HUES48 (cell line): ENCODE measurements at regions not wholly inside any gene's neighbourhood (a gene's known extent, or its start where the extent isn't known, plus 50 kb on each side); places are given as distances from the start of the nearest gene placed in this dataset.

Source experiments
- H3K27ac ChIP-seq: one replicate; pipeline ENCODE4 v1.7.0; 2013; ENCODE audit warnings: low read depth, low read length, inconsistent platforms
- H3K27me3 ChIP-seq: 2 replicates; pipeline ENCODE4 v1.6.1; 2013; ENCODE audit warnings: mild to moderate bottlenecking, low read length; ENCODE audit not compliant: control insufficient read depth, insufficient read depth
- H3K36me3 ChIP-seq: 2 replicates; pipeline ENCODE4 v1.6.1; 2013; ENCODE audit warnings: low read length; ENCODE audit not compliant: control insufficient read depth, insufficient read depth
- H3K4me1 ChIP-seq: 2 replicates; pipeline ENCODE4 v1.6.1; 2013; ENCODE audit warnings: mild to moderate bottlenecking, low read length; ENCODE audit not compliant: control insufficient read depth, insufficient read depth
- H3K4me3 ChIP-seq: 2 replicates; pipeline ENCODE4 v1.5.1; 2013; ENCODE audit warnings: mild to moderate bottlenecking, low read depth, low read length
- H3K9ac ChIP-seq: 2 replicates; pipeline ENCODE4 v1.6.1; 2013; ENCODE audit warnings: mild to moderate bottlenecking, low read depth, low read length, moderate library complexity
- H3K9me3 ChIP-seq: 2 replicates; pipeline ENCODE4 v1.6.1; 2013; ENCODE audit warnings: low read length; ENCODE audit not compliant: control insufficient read depth, insufficient read depth

DNA sequence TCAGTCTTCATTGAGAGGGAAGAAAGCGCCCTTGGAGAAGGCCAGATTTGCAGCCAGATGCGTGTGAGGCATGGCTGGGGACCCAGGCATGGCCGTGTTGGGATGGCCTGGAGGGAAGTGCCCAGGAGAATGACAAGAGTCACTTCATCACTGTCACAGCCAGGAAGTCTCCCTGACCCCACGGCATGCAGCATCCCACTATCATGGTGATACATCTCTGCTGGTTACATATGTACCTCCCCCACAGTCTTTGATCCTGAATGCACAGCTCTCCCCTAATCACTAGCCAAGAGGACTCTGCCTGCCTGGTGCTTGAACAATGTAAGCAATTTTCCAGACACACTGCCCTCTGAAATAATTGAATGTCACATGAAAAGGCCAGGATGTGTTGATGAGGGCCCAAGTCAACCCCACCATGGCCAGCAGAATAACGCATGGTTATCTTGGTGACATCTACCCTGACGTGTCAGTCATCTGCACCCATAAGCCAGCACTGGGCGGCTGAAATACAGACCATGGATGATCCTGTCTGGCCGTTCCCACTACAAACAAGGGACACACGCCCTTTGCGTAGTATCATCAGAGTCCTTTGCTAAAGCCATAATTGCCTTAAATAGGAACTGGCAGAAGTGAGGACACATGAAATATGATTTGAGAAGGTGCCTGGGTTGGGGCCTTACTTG is 149.7 kb upstream of the SPACA7 start:
- Histone ChIP-seq H3K4me3 (no peak overlapping the region), H3K9ac (no peak overlapping the region), H3K27me3 (no peaks in the 10 kb centered on the region), H3K27ac (no peak overlapping the region), H3K36me3 (no peaks in the 10 kb centered on the region), H3K4me1 (no peaks in the 10 kb centered on the region), H3K9me3 (no peaks in the 10 kb centered on the region)

DNA sequence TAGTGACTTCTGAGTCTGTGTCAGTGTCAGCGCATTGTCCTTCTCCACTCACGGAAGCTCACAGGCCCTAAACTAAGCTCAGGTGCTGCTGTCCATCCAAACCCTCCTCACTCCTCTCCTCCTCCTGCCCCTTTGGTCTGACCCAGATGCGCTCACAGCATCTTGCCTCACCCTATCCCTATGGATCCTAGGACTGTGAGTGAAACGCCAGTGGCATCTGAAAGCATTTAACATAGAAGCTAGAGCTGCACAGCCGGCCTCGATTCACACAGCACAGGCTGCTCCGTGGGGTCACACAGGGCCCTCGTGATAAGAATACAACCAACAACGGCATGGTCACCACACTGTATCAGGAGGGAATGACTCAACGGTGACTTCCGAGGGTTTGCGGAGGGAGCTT is 149.1 kb upstream of the SPACA7 start:
- no peak overlapping the region for H3K27ac ChIP-seq
- 0 out of 2 replicates have a peak, but pooled peaks cover under 1% of the 10 kb centered on the region for H3K4me1 ChIP-seq
- no peak overlapping the region for H3K9ac ChIP-seq
- no peaks in the 10 kb centered on the region for H3K27me3 ChIP-seq
- H3K36me3 ChIP-seq: no peaks in the 10 kb centered on the region
- no peaks in the 10 kb centered on the region for H3K9me3 ChIP-seq
- H3K4me3 ChIP-seq: no peak overlapping the region

DNA sequence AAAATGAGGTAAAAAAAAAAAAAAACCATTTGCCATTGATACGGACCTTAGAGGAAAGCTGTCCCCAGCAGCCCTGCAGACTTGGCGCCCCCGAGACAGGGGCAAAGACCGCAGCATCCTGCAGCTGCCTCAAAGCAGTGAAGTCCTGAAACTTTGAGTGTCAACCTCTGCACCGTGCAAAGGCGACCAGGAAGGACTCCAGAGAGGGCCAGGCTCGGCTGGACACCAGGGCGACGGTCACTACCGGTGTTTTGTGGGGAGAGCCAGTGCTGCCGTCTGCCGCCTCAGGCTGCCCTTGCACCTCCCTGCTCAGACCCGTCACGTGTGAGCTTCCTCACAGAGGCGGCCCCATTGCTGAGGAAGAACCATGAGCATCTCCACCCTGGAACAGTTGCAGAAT is 146.7 kb upstream of the SPACA7 start:
- Histone ChIP-seq H3K27ac (no peak overlapping the region), H3K9me3 (no peaks in the 10 kb centered on the region), H3K36me3 (no peaks in the 10 kb centered on the region), H3K4me1 (peaks cover 6% of the 10 kb centered on the region; the same call in 1 of the 2 replicates), H3K27me3 (no peaks in the 10 kb centered on the region), H3K4me3 (no peak overlapping the region), H3K9ac (no peak overlapping the region)

- Histone ChIP-seq H3K27me3 (no peaks in the 10 kb centered on the region), H3K9ac (no peak overlapping the region), H3K27ac (no peak overlapping the region), H3K9me3 (no peaks in the 10 kb centered on the region), H3K36me3 (no peaks in the 10 kb centered on the region), H3K4me3 (no peak overlapping the region), H3K4me1 (peaks cover 6% of the 10 kb centered on the region; the same call in 1 of the 2 replicates)
Observed at GRCh38 chr13:112229992-112230872, 145.9 kb upstream of the SPACA7 start.

DNA sequence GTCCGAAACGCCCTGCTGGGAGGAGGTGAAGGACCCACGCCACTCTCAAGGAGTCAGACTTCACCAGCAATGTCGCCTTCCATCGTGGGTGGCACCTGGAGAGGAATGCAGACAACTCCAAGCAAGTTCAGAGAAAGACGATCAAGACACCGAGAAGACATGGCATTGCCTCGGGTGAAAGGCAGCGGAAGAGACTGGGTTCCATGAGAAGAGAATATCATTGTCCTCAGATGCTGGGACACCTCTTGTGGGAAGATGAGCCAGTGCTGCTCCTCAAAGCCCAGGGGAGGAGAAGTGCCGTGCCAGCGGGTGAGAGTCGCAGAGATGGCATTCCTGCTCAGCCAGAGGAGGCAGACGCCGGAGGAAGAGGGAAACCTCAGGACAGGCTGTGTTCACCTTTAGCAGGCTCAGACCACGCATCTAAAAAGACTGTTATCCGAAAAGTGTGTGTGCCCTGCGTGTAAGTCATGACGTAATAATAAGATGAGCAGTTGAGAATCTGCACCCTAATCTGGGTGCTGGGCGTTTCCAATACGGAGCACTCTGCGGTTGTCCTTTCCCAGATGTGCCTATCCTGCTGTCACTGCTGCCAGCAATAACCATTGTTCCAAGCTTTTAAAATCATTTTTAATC is 144.6 kb upstream of the SPACA7 start:
- H3K36me3 ChIP-seq: no peaks in the 10 kb centered on the region
- H3K4me3 ChIP-seq: no peak overlapping the region
- no peaks in the 10 kb centered on the region for H3K27me3 ChIP-seq
- no peak overlapping the region for H3K9ac ChIP-seq
- peaks cover 6% of the 10 kb centered on the region; the same call in 1 of the 2 replicates for H3K4me1 ChIP-seq
- no peaks in the 10 kb centered on the region for H3K9me3 ChIP-seq
- H3K27ac ChIP-seq: no peak overlapping the region

DNA sequence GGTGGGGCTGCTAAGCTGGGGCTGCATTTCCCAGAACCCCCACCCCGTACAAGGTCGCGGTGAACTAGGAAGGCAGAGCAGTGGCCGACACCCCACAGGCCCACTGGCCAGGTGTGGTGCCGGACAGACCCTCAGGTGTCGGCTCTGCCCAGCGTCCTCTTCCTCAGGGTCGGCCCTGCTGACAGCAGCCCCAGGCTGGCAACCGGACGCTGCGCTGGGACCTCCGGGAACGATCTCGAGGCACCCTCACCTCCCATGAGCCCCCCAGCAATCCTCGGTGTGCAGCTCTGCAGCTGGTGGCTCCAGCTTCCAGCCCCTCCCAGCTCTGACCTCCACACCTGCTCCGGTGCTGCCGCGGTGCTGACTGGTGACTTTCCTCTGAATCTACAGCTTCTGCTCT is 142.9 kb upstream of the SPACA7 start:
- H3K27me3 ChIP-seq: no peaks in the 10 kb centered on the region
- H3K4me1 ChIP-seq: peaks cover 6% of the 10 kb centered on the region; the same call in 1 of the 2 replicates
- no peaks in the 10 kb centered on the region for H3K9me3 ChIP-seq
- H3K9ac ChIP-seq: no peak overlapping the region
- no peak overlapping the region for H3K4me3 ChIP-seq
- no peak overlapping the region for H3K27ac ChIP-seq
- H3K36me3 ChIP-seq: no peaks in the 10 kb centered on the region

- H3K36me3 ChIP-seq: no peaks in the 10 kb centered on the region
- no peak overlapping the region for H3K27ac ChIP-seq
- peaks cover 6% of the 10 kb centered on the region; the same call in 1 of the 2 replicates for H3K4me1 ChIP-seq
- H3K9ac ChIP-seq: no peak overlapping the region
- no peak overlapping the region for H3K4me3 ChIP-seq
- H3K27me3 ChIP-seq: no peaks in the 10 kb centered on the region
- H3K9me3 ChIP-seq: no peaks in the 10 kb centered on the region
Observed at GRCh38 chr13:112233716-112234115, 142.4 kb upstream of the SPACA7 start.

- Histone ChIP-seq H3K9ac (no peak overlapping the region), H3K4me3 (no peak overlapping the region), H3K27ac (no peak overlapping the region), H3K36me3 (no peaks in the 10 kb centered on the region), H3K27me3 (no peaks in the 10 kb centered on the region), H3K9me3 (no peaks in the 10 kb centered on the region), H3K4me1 (peaks cover 6% of the 10 kb centered on the region; the same call in 1 of the 2 replicates)
Observed at GRCh38 chr13:112234131-112234875, 141.9 kb upstream of the SPACA7 start.

- Histone ChIP-seq H3K9ac (no peak overlapping the region), H3K4me3 (no peak overlapping the region), H3K27ac (no peak overlapping the region), H3K36me3 (no peaks in the 10 kb centered on the region), H3K9me3 (no peaks in the 10 kb centered on the region), H3K27me3 (no peaks in the 10 kb centered on the region), H3K4me1 (peaks cover 6% of the 10 kb centered on the region; the same call in 1 of the 2 replicates)
Observed at GRCh38 chr13:112236016-112236415, 140.1 kb upstream of the SPACA7 start.

DNA sequence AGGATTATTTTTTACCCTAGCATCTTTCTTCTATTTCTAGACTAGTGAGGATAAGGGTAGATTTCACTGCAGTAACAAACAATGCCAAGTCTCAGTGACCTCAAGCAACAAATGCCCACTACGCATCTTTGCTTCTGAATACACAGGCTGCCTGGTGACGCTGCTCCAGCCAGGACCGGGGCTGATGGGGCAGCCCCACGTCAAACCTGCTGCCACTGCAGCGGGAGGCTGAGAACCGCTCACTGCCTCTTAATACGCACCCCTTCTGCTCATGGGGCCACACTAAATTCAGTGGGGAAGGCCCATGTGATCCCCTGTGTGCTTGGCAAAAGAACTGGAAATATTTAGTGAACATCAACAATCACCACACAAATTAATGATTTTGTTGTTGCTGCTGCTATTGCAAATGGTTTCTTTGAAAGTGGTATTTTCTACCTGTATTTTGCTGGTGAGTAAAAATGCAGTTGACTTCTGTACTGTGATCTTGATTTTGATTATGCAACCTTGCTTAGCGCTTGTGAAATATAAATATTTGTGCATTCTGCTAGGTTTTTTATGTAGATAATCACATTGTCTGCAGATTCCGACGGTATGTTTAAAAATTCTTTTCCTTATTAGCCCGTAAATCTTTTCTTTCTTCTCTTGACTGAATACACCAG is 139.5 kb upstream of the SPACA7 start:
- Histone ChIP-seq H3K4me3 (no peak overlapping the region), H3K36me3 (no peaks in the 10 kb centered on the region), H3K4me1 (peaks cover 6% of the 10 kb centered on the region; the same call in 1 of the 2 replicates), H3K27ac (no peak overlapping the region), H3K27me3 (no peaks in the 10 kb centered on the region), H3K9ac (no peak overlapping the region), H3K9me3 (no peaks in the 10 kb centered on the region)
